Loucy (cell line): ENCODE measurements at regions not wholly inside any gene's neighbourhood (a gene's known extent, or its start where the extent isn't known, plus 50 kb on each side); places are given as distances from the start of the nearest gene placed in this dataset.

ENCODE experiments used
- H2AFZ ChIP-seq: fragments of 200-600 bp; sonication (generic); 2 replicates; pipeline ENCODE4 v1.6.0; 2016; ENCODE audit warnings: antibody characterized with exemption, mild to moderate bottlenecking, low read length, moderate library complexity
- H3F3A ChIP-seq: fragments of 200-600 bp; 2 replicates; pipeline ENCODE4 v1.6.0; 2016; ENCODE audit warnings: antibody characterized with exemption, low read depth, mild to moderate bottlenecking
- H3K27me3 ChIP-seq: fragments of 200-600 bp; sonication (generic); 2 replicates; pipeline ENCODE4 v1.6.1; 2014; ENCODE audit warnings: low read length, mild to moderate bottlenecking; ENCODE audit not compliant: insufficient read depth, poor library complexity, severe bottlenecking
- H3K36me3 ChIP-seq: fragments of 200-600 bp; sonication (generic); 2 replicates; pipeline ENCODE4 v1.6.1; 2016; ENCODE audit warnings: low read length; ENCODE audit not compliant: insufficient read depth
- H3K4me1 ChIP-seq: fragments of 200-600 bp; sonication (generic); 2 replicates; pipeline ENCODE4 v1.5.1; 2014; ENCODE audit warnings: low read length, mild to moderate bottlenecking; ENCODE audit not compliant: insufficient read depth, poor library complexity, severe bottlenecking
- H3K4me2 ChIP-seq: fragments of 200-600 bp; sonication (generic); 2 replicates; pipeline ENCODE4 v1.6.0; 2014; ENCODE audit warnings: antibody characterized with exemption, low read length, low read depth, mild to moderate bottlenecking; ENCODE audit not compliant: poor library complexity, severe bottlenecking
- H3K4me3 ChIP-seq: fragments of 200-600 bp; sonication (generic); 2 replicates; pipeline ENCODE4 v1.5.1; 2014; ENCODE audit warnings: low read length, mild to moderate bottlenecking, mixed read lengths; ENCODE audit not compliant: poor library complexity, severe bottlenecking
- H3K79me2 ChIP-seq: fragments of 200-600 bp; sonication (generic); 2 replicates; pipeline ENCODE4 v1.6.1; 2014; ENCODE audit warnings: low read length; ENCODE audit not compliant: insufficient read depth
- H3K9ac ChIP-seq: fragments of 200-600 bp; sonication (generic); 2 replicates; pipeline ENCODE4 v1.6.0; 2014; ENCODE audit warnings: mild to moderate bottlenecking, low read depth, low read length, moderate library complexity; ENCODE audit not compliant: poor library complexity, severe bottlenecking
- H3K9me2 ChIP-seq: fragments of 200-600 bp; sonication (generic); replicated peaks from 2 replicates; pipeline ENCODE4 v1.6.1; 2016; ENCODE audit warnings: low read depth, low read length, mixed read lengths
- H3K9me3 ChIP-seq: fragments of 200-600 bp; sonication (generic); 2 replicates; pipeline ENCODE4 v1.6.1; 2014; ENCODE audit warnings: mild to moderate bottlenecking, antibody characterized with exemption, low read length, low read depth; ENCODE audit not compliant: insufficient read depth
- H4K20me1 ChIP-seq: fragments of 200-600 bp; sonication (generic); 2 replicates; pipeline ENCODE4 v1.6.0; 2014; ENCODE audit warnings: antibody characterized with exemption, low read length, mild to moderate bottlenecking; ENCODE audit not compliant: insufficient read depth, poor library complexity, severe bottlenecking
- EZH2phosphoT487 ChIP-seq: fragments of 200-600 bp; IDR thresholded peaks from 2 replicates; pipeline ENCODE4 v1.6.1; 2018; ENCODE audit warnings: antibody characterized with exemption, mild to moderate bottlenecking, moderate library complexity, borderline replicate concordance
- TF ChIP-seq, protein P1 (sequence below): fragments of 200-600 bp; sonication (generic); conservative IDR thresholded peaks from 2 replicates; pipeline ENCODE4 v1.5.1; 2014; ENCODE audit warnings: mild to moderate bottlenecking, antibody characterized with exemption, low read length

DNA sequence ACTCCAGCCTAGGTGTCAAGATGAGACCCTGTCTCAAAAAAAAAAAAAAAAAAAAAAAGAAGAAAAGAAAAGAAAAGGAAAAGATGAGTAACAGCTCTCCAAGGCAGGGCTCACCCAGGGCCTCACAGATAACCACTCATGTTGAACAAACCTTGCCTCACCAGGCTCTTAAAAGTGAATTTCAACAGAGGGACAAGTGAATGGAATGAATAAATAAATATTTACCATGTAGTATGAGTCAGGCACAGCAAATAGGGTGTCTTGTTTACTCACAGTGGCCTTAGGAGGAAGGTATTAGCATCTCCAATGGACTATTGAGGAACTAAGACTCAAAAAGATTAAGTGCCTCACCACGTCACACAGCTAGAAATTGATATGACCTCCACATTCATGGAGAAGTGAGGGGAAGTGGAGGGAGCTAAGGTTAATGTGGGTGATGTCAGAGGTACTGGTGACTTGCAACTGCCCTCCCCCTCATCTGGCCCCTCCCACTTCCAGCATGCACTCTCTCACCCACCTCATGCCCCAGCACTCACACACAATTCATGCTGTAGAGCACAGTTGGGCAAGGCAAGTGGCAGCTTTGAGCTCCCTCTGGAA, 255.5 kb downstream of the UACA start:
- Histone ChIP-seq H3K36me3 (no peaks in the 10 kb centered on the region), H3K4me1 (peaks cover 76% of the 10 kb centered on the region), H3F3A (peaks cover 3% of the 10 kb centered on the region; the same call in 1 of the 2 replicates), H2AFZ (no peak overlapping the region), H3K27me3 (no peaks in the 10 kb centered on the region), H4K20me1 (no peaks in the 10 kb centered on the region), H3K79me2 (0 out of 2 replicates have a peak, but pooled peaks cover 4% of the 10 kb centered on the region), H3K9me3 (peaks cover 6% of the 10 kb centered on the region; the same call in 1 of the 2 replicates), H3K9ac (peak overlapping the region; percentile 54), H3K4me3 (no peak overlapping the region), H3K9me2 (no peaks in the 10 kb centered on the region), H3K4me2 (peak overlapping the region; percentile 44)
- TF ChIP-seq, protein P1, sequence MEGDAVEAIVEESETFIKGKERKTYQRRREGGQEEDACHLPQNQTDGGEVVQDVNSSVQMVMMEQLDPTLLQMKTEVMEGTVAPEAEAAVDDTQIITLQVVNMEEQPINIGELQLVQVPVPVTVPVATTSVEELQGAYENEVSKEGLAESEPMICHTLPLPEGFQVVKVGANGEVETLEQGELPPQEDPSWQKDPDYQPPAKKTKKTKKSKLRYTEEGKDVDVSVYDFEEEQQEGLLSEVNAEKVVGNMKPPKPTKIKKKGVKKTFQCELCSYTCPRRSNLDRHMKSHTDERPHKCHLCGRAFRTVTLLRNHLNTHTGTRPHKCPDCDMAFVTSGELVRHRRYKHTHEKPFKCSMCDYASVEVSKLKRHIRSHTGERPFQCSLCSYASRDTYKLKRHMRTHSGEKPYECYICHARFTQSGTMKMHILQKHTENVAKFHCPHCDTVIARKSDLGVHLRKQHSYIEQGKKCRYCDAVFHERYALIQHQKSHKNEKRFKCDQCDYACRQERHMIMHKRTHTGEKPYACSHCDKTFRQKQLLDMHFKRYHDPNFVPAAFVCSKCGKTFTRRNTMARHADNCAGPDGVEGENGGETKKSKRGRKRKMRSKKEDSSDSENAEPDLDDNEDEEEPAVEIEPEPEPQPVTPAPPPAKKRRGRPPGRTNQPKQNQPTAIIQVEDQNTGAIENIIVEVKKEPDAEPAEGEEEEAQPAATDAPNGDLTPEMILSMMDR = no peak
- TF ChIP-seq EZH2phosphoT487 = no peak

DNA sequence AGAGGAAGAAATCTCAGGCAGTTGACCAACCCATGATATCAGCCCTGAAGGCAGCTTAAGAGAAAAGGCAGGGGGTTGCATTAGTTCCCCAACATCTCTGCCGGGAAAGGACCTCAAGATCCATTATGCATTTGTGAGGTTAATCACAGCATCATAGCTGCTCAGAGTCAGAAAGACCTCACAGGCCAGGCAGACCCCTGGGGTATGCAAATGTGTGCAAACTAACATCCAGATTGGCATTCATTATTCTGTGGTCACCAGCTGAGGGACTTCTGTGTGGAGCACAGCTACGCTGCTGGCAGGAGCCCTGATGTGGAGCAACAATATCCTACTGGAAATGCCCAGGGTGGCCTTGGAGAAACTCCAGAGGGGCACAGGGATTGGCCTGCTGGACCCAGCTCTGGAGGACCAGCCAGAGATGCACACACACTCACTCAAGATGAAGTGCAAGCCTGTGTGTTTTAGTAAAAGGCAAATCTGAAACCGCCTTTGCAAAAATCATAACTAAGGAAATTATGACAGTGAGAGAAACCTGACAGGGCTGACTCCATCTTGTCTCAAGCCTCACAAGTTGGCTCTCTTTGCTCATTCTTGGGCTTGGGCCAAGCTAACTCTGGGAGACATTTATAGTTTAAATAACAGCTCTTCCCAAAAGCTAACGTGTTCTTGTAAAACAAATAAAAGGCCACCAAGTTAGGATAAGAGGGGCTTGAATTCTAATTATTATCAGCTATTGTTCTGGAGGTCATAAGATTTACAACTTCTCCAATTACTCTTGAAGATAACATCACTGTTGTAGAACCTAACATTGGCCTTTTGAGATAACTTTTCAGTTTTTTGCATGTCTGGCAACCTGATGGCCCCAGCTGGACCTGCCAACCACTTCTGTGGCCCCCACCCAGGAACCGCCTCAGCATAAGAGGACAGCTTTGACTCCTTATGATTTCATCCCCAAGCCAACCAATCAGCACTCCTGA, 257.1 kb downstream of the UACA start:
- TF ChIP-seq, protein P1 = no peak
- no peak for TF ChIP-seq EZH2phosphoT487
- H3K4me2 ChIP-seq = peak overlapping the region; percentile 83
- H3K9ac ChIP-seq = peak overlapping the region; percentile 64

DNA sequence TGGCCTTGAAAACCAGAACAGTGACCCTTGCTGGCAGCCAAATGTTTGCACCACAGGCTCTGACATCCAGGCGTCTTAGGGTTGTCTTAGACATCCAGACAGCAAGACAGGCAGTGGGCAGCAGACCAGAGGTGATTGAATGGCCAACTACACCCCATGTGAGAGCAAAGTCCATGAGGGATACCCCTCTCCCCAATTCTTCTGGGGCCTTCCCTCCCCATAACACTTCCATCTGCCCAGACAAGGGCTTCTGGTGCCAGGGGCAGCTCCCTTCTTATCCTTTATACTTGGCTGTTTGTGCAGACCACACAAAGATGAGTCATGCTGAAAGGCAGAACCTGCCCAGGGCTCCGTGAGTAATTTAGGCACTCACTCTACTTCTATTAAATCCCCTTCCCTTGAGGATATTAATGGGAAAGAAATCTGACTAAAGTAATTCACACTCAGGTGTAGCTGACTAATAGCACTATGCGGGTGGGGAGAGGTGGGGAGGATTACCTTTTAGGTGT, 257.9 kb downstream of the UACA start:
- peaks cover 3% of the 10 kb centered on the region; the same call in 1 of the 2 replicates for H3F3A ChIP-seq
- peak overlapping the region; percentile 64 for H3K9ac ChIP-seq
- H3K4me2 ChIP-seq = peak overlapping the region; percentile 83
- H3K79me2 ChIP-seq = 0 out of 2 replicates have a peak, but pooled peaks cover 4% of the 10 kb centered on the region
- H3K9me2 ChIP-seq = no peaks in the 10 kb centered on the region
- no peaks in the 10 kb centered on the region for H3K27me3 ChIP-seq
- no peaks in the 10 kb centered on the region for H4K20me1 ChIP-seq
- peaks cover 97% of the 10 kb centered on the region for H3K4me1 ChIP-seq
- no peak overlapping the region for H2AFZ ChIP-seq
- TF ChIP-seq EZH2phosphoT487 = no peak
- TF ChIP-seq, protein P1 = peak; percentile 39
- H3K4me3 ChIP-seq = peak overlapping the region; percentile 62
- no peaks in the 10 kb centered on the region for H3K36me3 ChIP-seq
- peaks cover 2% of the 10 kb centered on the region; the same call in 1 of the 2 replicates for H3K9me3 ChIP-seq

More for the DNA sequence above, 257.1 kb downstream of the UACA start:
- H3K36me3 ChIP-seq = no peaks in the 10 kb centered on the region
- H3K9me3 ChIP-seq = peaks cover 6% of the 10 kb centered on the region; the same call in 1 of the 2 replicates
- H3K27me3 ChIP-seq = no peaks in the 10 kb centered on the region
- no peaks in the 10 kb centered on the region for H3K9me2 ChIP-seq
- peaks cover 89% of the 10 kb centered on the region for H3K4me1 ChIP-seq
- peaks cover 3% of the 10 kb centered on the region; the same call in 1 of the 2 replicates for H3F3A ChIP-seq
- H3K79me2 ChIP-seq = 0 out of 2 replicates have a peak, but pooled peaks cover 4% of the 10 kb centered on the region
- no peak overlapping the region for H2AFZ ChIP-seq
- H3K4me3 ChIP-seq = peak overlapping the region; percentile 62
- no peaks in the 10 kb centered on the region for H4K20me1 ChIP-seq
